ENCODE measurements at regions not wholly inside any gene's neighbourhood (a gene's known extent, or its start where the extent isn't known, plus 50 kb on each side); places are given as distances from the start of the nearest gene placed in this dataset.

- no peak for TF ChIP-seq TAF1 (conservative IDR thresholded peaks at IDR 0.05)
- no peak for TF ChIP-seq GABPA (IDR thresholded peaks at IDR 0.05 in 1 of 2, conservative IDR thresholded peaks at IDR 0.05 in 1 of 2)
- no peak for TF ChIP-seq RXRA (IDR thresholded peaks at IDR 0.05)
- TF ChIP-seq JUND (IDR thresholded peaks at IDR 0.05), result no peak
- TF ChIP-seq FOXA2 (IDR thresholded peaks at IDR 0.05), result no peak
- TF ChIP-seq SP1 (IDR thresholded peaks at IDR 0.05), result no peak
Measured at GRCh38 chr6:165715428-165715827, 52.4 kb upstream of the PDE10A start (continued).

GRCh38 chr6:165714907-165715306, 51.9 kb upstream of the PDE10A start:
- H3K4me1 ChIP-seq (ENCODE audit: control insufficient read depth in 4 of 4, insufficient read depth in 4 of 4, low read length in 3 of 4), result no peaks in the 10 kb centered on the region
- H3K9ac ChIP-seq (ENCODE audit: low read depth in 1 of 2, low read length in 2 of 2), result no peak overlapping the region
- TF ChIP-seq GABPA (IDR thresholded peaks at IDR 0.05 in 1 of 2, conservative IDR thresholded peaks at IDR 0.05 in 1 of 2) (no peak), ZBTB33 (IDR thresholded peaks at IDR 0.05) (no peak), RAD21 (IDR thresholded peaks at IDR 0.05) (no peak), EGR1 (IDR thresholded peaks at IDR 0.05; ENCODE audit: low read depth in 2 of 2) (no peak), YY1 (IDR thresholded peaks at IDR 0.05) (no peak), HNF4A (conservative IDR thresholded peaks at IDR 0.05) (no peak), TAF1 (conservative IDR thresholded peaks at IDR 0.05) (no peak), RXRA (IDR thresholded peaks at IDR 0.05) (no peak), NR2F2 (IDR thresholded peaks at IDR 0.05) (no peak), FOXA1 (IDR thresholded peaks at IDR 0.05) (no peak), HNF4G (IDR thresholded peaks at IDR 0.05) (no peak), CTCF (IDR thresholded peaks at IDR 0.05; ENCODE audit: low read depth, low read length, missing input control) (no peak), FOXA2 (IDR thresholded peaks at IDR 0.05) (no peak), MAX (IDR thresholded peaks at IDR 0.05) (no peak)
- H3K36me3 ChIP-seq (ENCODE audit: control insufficient read depth in 4 of 4, insufficient read depth in 3 of 4, low read depth in 1 of 4, low read length in 3 of 4), result no peaks in the 10 kb centered on the region
- 91% methylated on average over 18 of the region's 18 CpGs for WGBS
- no peak for DNase-seq (ENCODE audit: low spot score)
- no peak overlapping the region for H3K27ac ChIP-seq (ENCODE audit: low read depth in 1 of 2, low read length in 2 of 2)
- H3K9me3 ChIP-seq (ENCODE audit: control insufficient read depth in 4 of 4, low read length in 3 of 4), result no peaks in the 10 kb centered on the region
- peaks cover 0 to 4% (median 0%) of the 10 kb centered on the region in 4 donors for H3K27me3 ChIP-seq (ENCODE audit: control insufficient read depth in 4 of 4, insufficient read depth in 4 of 4, low read length in 3 of 4)
- no peak overlapping the region for H3K4me3 ChIP-seq (ENCODE audit: low read depth in 1 of 3, low read length in 3 of 3)

- H3K9me3 ChIP-seq (ENCODE audit: control insufficient read depth in 4 of 4, low read length in 3 of 4), result no peaks in the 10 kb centered on the region
- no peak for TF ChIP-seq SP1 (IDR thresholded peaks at IDR 0.05)
- no peak for TF ChIP-seq ZBTB33 (IDR thresholded peaks at IDR 0.05)
- no peak for TF ChIP-seq CTCF (IDR thresholded peaks at IDR 0.05; ENCODE audit: low read depth, low read length, missing input control)
- TF ChIP-seq REST (IDR thresholded peaks at IDR 0.05), result no peak
- TF ChIP-seq RXRA (IDR thresholded peaks at IDR 0.05), result no peak
- DNase-seq (ENCODE audit: low spot score), result no peak
- WGBS, result 87% methylated on average over 12 of the region's 12 CpGs
- H3K36me3 ChIP-seq (ENCODE audit: control insufficient read depth in 4 of 4, insufficient read depth in 3 of 4, low read depth in 1 of 4, low read length in 3 of 4), result no peaks in the 10 kb centered on the region
- no peak overlapping the region for H3K27ac ChIP-seq (ENCODE audit: low read depth in 1 of 2, low read length in 2 of 2)
- H3K4me3 ChIP-seq (ENCODE audit: low read depth in 1 of 3, low read length in 3 of 3), result no peak overlapping the region
- H3K9ac ChIP-seq (ENCODE audit: low read depth in 1 of 2, low read length in 2 of 2), result no peak overlapping the region
- H3K4me1 ChIP-seq (ENCODE audit: control insufficient read depth in 4 of 4, insufficient read depth in 4 of 4, low read length in 3 of 4), result no peaks in the 10 kb centered on the region
- H3K27me3 ChIP-seq (ENCODE audit: control insufficient read depth in 4 of 4, insufficient read depth in 4 of 4, low read length in 3 of 4), result peaks cover 0 to 4% (median 0%) of the 10 kb centered on the region in 4 donors
Measured at GRCh38 chr6:165713845-165714466, 50.9 kb upstream of the PDE10A start.
